Body of pancreas (tissue), 4 donors: ENCODE measurements at regions not wholly inside any gene's neighbourhood (a gene's known extent, or its start where the extent isn't known, plus 50 kb on each side); places are given as distances from the start of the nearest gene placed in this dataset.

Experiments
- ATAC-seq: fragments of 150-250 bp; one replicate; pipeline ENCODE4 v1.9.1; 2016
- DNase-seq, 4 donors: peaks; one replicate each; pipeline ENCODE4 v3.0.0-alpha.2; 2019
- H3K27ac ChIP-seq, 4 donors: fragments of 200-600 bp; sonication (generic); 1 replicate in 3 of 4; 2 replicates in 1 of 4; pipeline versions ENCODE4 v1.5.1 to v1.6.1; 2016 to 2019; ENCODE audit warnings: mild to moderate bottlenecking in 1 of 4, mixed read lengths in 1 of 4, moderate library complexity in 1 of 4
- H3K27me3 ChIP-seq, 2 donors: fragments of 200-600 bp; sonication (generic); one replicate each; pipeline ENCODE4 v1.6.0; 2016; ENCODE audit warnings: mild to moderate bottlenecking in 1 of 2
- H3K36me3 ChIP-seq, 2 donors: fragments of 200-600 bp; sonication (generic); replicated peaks in 1 of 2; 2 replicates each; pipeline ENCODE4 v1.5.1; 2016; ENCODE audit warnings: low read depth in 2 of 2; ENCODE audit not compliant: insufficient read depth in 1 of 2
- H3K4me1 ChIP-seq: fragments of 200-600 bp; sonication (generic); one replicate; pipeline ENCODE4 v1.6.0; 2016
- H3K4me3 ChIP-seq, 2 donors: fragments of 200-600 bp; sonication (generic); 1 replicate in 1 of 2; 2 replicates in 1 of 2; pipeline ENCODE4 v1.5.1; 2016 to 2019
- H3K9me3 ChIP-seq, 3 donors: fragments of 200-600 bp; sonication (generic); 1 replicate in 2 of 3; 2 replicates in 1 of 3; pipeline ENCODE4 v1.5.1; 2016
- CTCF ChIP-seq, 7 experiments: fragments of 450-650 bp in 4 of 7; fragments of 200-600 bp in 3 of 7; sonication (generic) in 3 of 7; IDR thresholded peaks; one replicate each; pipeline ENCODE4 v1.5.1; 2016 to 2019; ENCODE audit warnings: antibody characterized with exemption in 7 of 7
- POLR2A ChIP-seq, 3 donors: fragments of 450-650 bp; IDR thresholded peaks; one replicate each; pipeline ENCODE4 v1.6.1; 2016; ENCODE audit warnings: antibody characterized with exemption in 3 of 3, mild to moderate bottlenecking in 2 of 3
- WGBS, 2 donors: methylation state at CpG; one replicate each; pipeline ENCODE4 v1.1.5; 2017; 5-methylcytosine and 5-hydroxymethylcytosine counted together
- intact Hi-C: fragments of 100-400 bp; cut with DNase I; formaldehyde crosslinking; loops from one replicate; pipeline ENCODE4 v1.15.1; 2023

GRCh38 chr11:39268176-39268690 lies 2191.2 kb downstream of the LRRC4C start:
- 57 to 58% methylated on average over 3 of the region's 3 CpGs for WGBS, 2 donors
- no peak for DNase-seq
- Histone ChIP-seq H3K36me3 (no peaks in the 10 kb centered on the region), H3K27ac (no peak overlapping the region), H3K9me3 (no peaks in the 10 kb centered on the region), H3K4me1 (no peaks in the 10 kb centered on the region), H3K4me3 (no peak overlapping the region), H3K27me3 (no peaks in the 10 kb centered on the region)
- intact Hi-C loops: no loop called here
- no peak for TF ChIP-seq CTCF (IDR thresholded peaks at IDR 0.05)
- ATAC-seq: no peak

- H3K36me3 ChIP-seq: no peaks in the 10 kb centered on the region
- H3K4me1 ChIP-seq: no peaks in the 10 kb centered on the region
- DNase-seq (no peak), ATAC-seq (no peak)
- H3K4me3 ChIP-seq: no peak overlapping the region
- intact Hi-C loops: no loop called here
- H3K27me3 ChIP-seq: no peaks in the 10 kb centered on the region
- TF ChIP-seq CTCF (IDR thresholded peaks at IDR 0.05) (no peak), POLR2A (IDR thresholded peaks at IDR 0.05) (no peak)
- H3K27ac ChIP-seq: no peak overlapping the region
- peaks cover 0 to 18% (median 0%) of the 10 kb centered on the region in 3 donors for H3K9me3 ChIP-seq
- WGBS, 2 donors: 93 to 100% methylated on average over 1 of the region's 1 CpG
Measured at GRCh38 chr11:39255648-39256047, 2203.8 kb downstream of the LRRC4C start.

GRCh38 chr11:39249566-39250365 lies 2209.7 kb downstream of the LRRC4C start:
- no peak overlapping the region for H3K27ac ChIP-seq
- intact Hi-C loops: no loop called here
- no peak for TF ChIP-seq CTCF (IDR thresholded peaks at IDR 0.05)
- peaks cover 0 to 4% (median 0%) of the 10 kb centered on the region in 3 donors for H3K9me3 ChIP-seq
- H3K4me3 ChIP-seq: no peak overlapping the region
- DNase-seq: no peak
- H3K27me3 ChIP-seq: no peaks in the 10 kb centered on the region
- no peaks in the 10 kb centered on the region for H3K4me1 ChIP-seq
- no peaks in the 10 kb centered on the region for H3K36me3 ChIP-seq
- no peak for ATAC-seq
- WGBS, 2 donors: 52 to 55% methylated on average over 3 of the region's 3 CpGs

- H3K27ac ChIP-seq: no peak overlapping the region
- WGBS, 2 donors: 28 to 33% methylated on average over 1 of the region's 1 CpG
- ATAC-seq (no peak), DNase-seq (no peak)
- TF ChIP-seq POLR2A (IDR thresholded peaks at IDR 0.05) (no peak), CTCF (IDR thresholded peaks at IDR 0.05) (no peak)
- H3K36me3 ChIP-seq: no peaks in the 10 kb centered on the region
- H3K4me1 ChIP-seq: no peaks in the 10 kb centered on the region
- H3K4me3 ChIP-seq: no peak overlapping the region
- intact Hi-C loops: no loop called here
- no peaks in the 10 kb centered on the region for H3K9me3 ChIP-seq
- no peaks in the 10 kb centered on the region for H3K27me3 ChIP-seq
Measured at GRCh38 chr11:39247570-39248137, 2211.8 kb downstream of the LRRC4C start.
